ENCODE measurements at regions not wholly inside any gene's neighbourhood (a gene's known extent, or its start where the extent isn't known, plus 50 kb on each side); places are given as distances from the start of the nearest gene placed in this dataset.

- no peaks in the 10 kb centered on the region for H3K4me1 ChIP-seq (ENCODE audit: control insufficient read depth, insufficient read depth, low read length)
- H3K36me3 ChIP-seq (ENCODE audit: control insufficient read depth in 2 of 2, insufficient read depth in 2 of 2, low read length in 2 of 2) = no peaks in the 10 kb centered on the region
- no peak overlapping the region for H3K27ac ChIP-seq (ENCODE audit: low read length)
- no peak overlapping the region for H3K9ac ChIP-seq (ENCODE audit: low read length in 2 of 2)
- no peaks in the 10 kb centered on the region for H3K9me3 ChIP-seq (ENCODE audit: control insufficient read depth in 2 of 2, low read length in 2 of 2)
- H3K27me3 ChIP-seq (ENCODE audit: control insufficient read depth in 1 of 2, insufficient read depth in 2 of 2, low read length in 2 of 2) = peaks cover 0 to 4% of the 10 kb centered on the region in 2 donors
- no peak overlapping the region for H3K4me3 ChIP-seq (ENCODE audit: low read length in 2 of 2)
These were observed 185.4 kb downstream of the FBXO15 start for GRCh38 chr18:73962256-73962655.

GRCh38 chr18:73961804-73962203, 185.8 kb downstream of the FBXO15 start:
- Histone ChIP-seq H3K9ac (ENCODE audit: low read length in 2 of 2) (no peak overlapping the region), H3K27ac (ENCODE audit: low read length) (no peak overlapping the region), H3K36me3 (ENCODE audit: control insufficient read depth in 2 of 2, insufficient read depth in 2 of 2, low read length in 2 of 2) (no peaks in the 10 kb centered on the region), H3K9me3 (ENCODE audit: control insufficient read depth in 2 of 2, low read length in 2 of 2) (no peaks in the 10 kb centered on the region), H3K4me3 (ENCODE audit: low read length in 2 of 2) (no peak overlapping the region), H3K27me3 (ENCODE audit: control insufficient read depth in 1 of 2, insufficient read depth in 2 of 2, low read length in 2 of 2) (peaks cover 0 to 4% of the 10 kb centered on the region in 2 donors), H3K4me1 (ENCODE audit: control insufficient read depth, insufficient read depth, low read length) (no peaks in the 10 kb centered on the region)

- no peaks in the 10 kb centered on the region for H3K4me1 ChIP-seq (ENCODE audit: control insufficient read depth, insufficient read depth, low read length)
- H3K27me3 ChIP-seq (ENCODE audit: control insufficient read depth in 1 of 2, insufficient read depth in 2 of 2, low read length in 2 of 2) = peaks cover 0 to 4% of the 10 kb centered on the region in 2 donors
- no peak overlapping the region for H3K27ac ChIP-seq (ENCODE audit: low read length)
- H3K9me3 ChIP-seq (ENCODE audit: control insufficient read depth in 2 of 2, low read length in 2 of 2) = no peaks in the 10 kb centered on the region
- no peak overlapping the region for H3K9ac ChIP-seq (ENCODE audit: low read length in 2 of 2)
- no peak overlapping the region for H3K4me3 ChIP-seq (ENCODE audit: low read length in 2 of 2)
- no peaks in the 10 kb centered on the region for H3K36me3 ChIP-seq (ENCODE audit: control insufficient read depth in 2 of 2, insufficient read depth in 2 of 2, low read length in 2 of 2)
These were observed 188.3 kb downstream of the FBXO15 start for GRCh38 chr18:73959352-73959751.

- H3K9me3 ChIP-seq (ENCODE audit: control insufficient read depth in 2 of 2, low read length in 2 of 2) = no peaks in the 10 kb centered on the region
- no peak overlapping the region for H3K4me3 ChIP-seq (ENCODE audit: low read length in 2 of 2)
- H3K27me3 ChIP-seq (ENCODE audit: control insufficient read depth in 1 of 2, insufficient read depth in 2 of 2, low read length in 2 of 2) = peaks cover 0 to 3% of the 10 kb centered on the region in 2 donors
- no peaks in the 10 kb centered on the region for H3K36me3 ChIP-seq (ENCODE audit: control insufficient read depth in 2 of 2, insufficient read depth in 2 of 2, low read length in 2 of 2)
- no peak overlapping the region for H3K9ac ChIP-seq (ENCODE audit: low read length in 2 of 2)
- H3K4me1 ChIP-seq (ENCODE audit: control insufficient read depth, insufficient read depth, low read length) = no peaks in the 10 kb centered on the region
- no peak overlapping the region for H3K27ac ChIP-seq (ENCODE audit: low read length)
These were observed 193.4 kb downstream of the FBXO15 start for GRCh38 chr18:73954268-73954667.

- Histone ChIP-seq H3K4me1 (ENCODE audit: control insufficient read depth, insufficient read depth, low read length) (no peaks in the 10 kb centered on the region), H3K9me3 (ENCODE audit: control insufficient read depth in 2 of 2, low read length in 2 of 2) (no peaks in the 10 kb centered on the region), H3K27me3 (ENCODE audit: control insufficient read depth in 1 of 2, insufficient read depth in 2 of 2, low read length in 2 of 2) (no peaks in the 10 kb centered on the region), H3K9ac (ENCODE audit: low read length in 2 of 2) (no peak overlapping the region), H3K4me3 (ENCODE audit: low read length in 2 of 2) (no peak overlapping the region), H3K27ac (ENCODE audit: low read length) (no peak overlapping the region), H3K36me3 (ENCODE audit: control insufficient read depth in 2 of 2, insufficient read depth in 2 of 2, low read length in 2 of 2) (no peaks in the 10 kb centered on the region)
These were observed 195.2 kb downstream of the FBXO15 start for GRCh38 chr18:73952296-73952946.

- H3K27ac ChIP-seq (ENCODE audit: low read length) = no peak overlapping the region
- no peaks in the 10 kb centered on the region for H3K9me3 ChIP-seq (ENCODE audit: control insufficient read depth in 2 of 2, low read length in 2 of 2)
- no peaks in the 10 kb centered on the region for H3K36me3 ChIP-seq (ENCODE audit: control insufficient read depth in 2 of 2, insufficient read depth in 2 of 2, low read length in 2 of 2)
- no peak overlapping the region for H3K4me3 ChIP-seq (ENCODE audit: low read length in 2 of 2)
- H3K27me3 ChIP-seq (ENCODE audit: control insufficient read depth in 1 of 2, insufficient read depth in 2 of 2, low read length in 2 of 2) = no peaks in the 10 kb centered on the region
- no peak overlapping the region for H3K9ac ChIP-seq (ENCODE audit: low read length in 2 of 2)
- no peaks in the 10 kb centered on the region for H3K4me1 ChIP-seq (ENCODE audit: control insufficient read depth, insufficient read depth, low read length)
These were observed 197.4 kb downstream of the FBXO15 start for GRCh38 chr18:73950116-73950700.

- Histone ChIP-seq H3K36me3 (ENCODE audit: control insufficient read depth in 2 of 2, insufficient read depth in 2 of 2, low read length in 2 of 2) (no peaks in the 10 kb centered on the region), H3K4me1 (ENCODE audit: control insufficient read depth, insufficient read depth, low read length) (no peaks in the 10 kb centered on the region), H3K4me3 (ENCODE audit: low read length in 2 of 2) (no peak overlapping the region), H3K27ac (ENCODE audit: low read length) (no peak overlapping the region), H3K9me3 (ENCODE audit: control insufficient read depth in 2 of 2, low read length in 2 of 2) (no peaks in the 10 kb centered on the region), H3K9ac (ENCODE audit: low read length in 2 of 2) (no peak overlapping the region), H3K27me3 (ENCODE audit: control insufficient read depth in 1 of 2, insufficient read depth in 2 of 2, low read length in 2 of 2) (no peaks in the 10 kb centered on the region)
These were observed 199.1 kb downstream of the FBXO15 start for GRCh38 chr18:73948497-73948896.

- Histone ChIP-seq H3K4me3 (ENCODE audit: low read length in 2 of 2) (no peak overlapping the region), H3K4me1 (ENCODE audit: control insufficient read depth, insufficient read depth, low read length) (no peaks in the 10 kb centered on the region), H3K9me3 (ENCODE audit: control insufficient read depth in 2 of 2, low read length in 2 of 2) (no peaks in the 10 kb centered on the region), H3K27me3 (ENCODE audit: control insufficient read depth in 1 of 2, insufficient read depth in 2 of 2, low read length in 2 of 2) (no peaks in the 10 kb centered on the region), H3K36me3 (ENCODE audit: control insufficient read depth in 2 of 2, insufficient read depth in 2 of 2, low read length in 2 of 2) (no peaks in the 10 kb centered on the region), H3K9ac (ENCODE audit: low read length in 2 of 2) (no peak overlapping the region), H3K27ac (ENCODE audit: low read length) (no peak overlapping the region)
These were observed 199.6 kb downstream of the FBXO15 start for GRCh38 chr18:73948084-73948483.

- Histone ChIP-seq H3K27ac (ENCODE audit: low read length) (no peak overlapping the region), H3K27me3 (ENCODE audit: control insufficient read depth in 1 of 2, insufficient read depth in 2 of 2, low read length in 2 of 2) (no peaks in the 10 kb centered on the region), H3K4me3 (ENCODE audit: low read length in 2 of 2) (no peak overlapping the region), H3K36me3 (ENCODE audit: control insufficient read depth in 2 of 2, insufficient read depth in 2 of 2, low read length in 2 of 2) (no peaks in the 10 kb centered on the region), H3K9ac (ENCODE audit: low read length in 2 of 2) (no peak overlapping the region), H3K4me1 (ENCODE audit: control insufficient read depth, insufficient read depth, low read length) (no peaks in the 10 kb centered on the region), H3K9me3 (ENCODE audit: control insufficient read depth in 2 of 2, low read length in 2 of 2) (no peaks in the 10 kb centered on the region)
These were observed 200.3 kb downstream of the FBXO15 start for GRCh38 chr18:73947180-73947921.

- H3K4me3 ChIP-seq (ENCODE audit: low read length in 2 of 2) = no peak overlapping the region
- H3K27ac ChIP-seq (ENCODE audit: low read length) = no peak overlapping the region
- H3K4me1 ChIP-seq (ENCODE audit: control insufficient read depth, insufficient read depth, low read length) = no peaks in the 10 kb centered on the region
- no peaks in the 10 kb centered on the region for H3K27me3 ChIP-seq (ENCODE audit: control insufficient read depth in 1 of 2, insufficient read depth in 2 of 2, low read length in 2 of 2)
- no peaks in the 10 kb centered on the region for H3K9me3 ChIP-seq (ENCODE audit: control insufficient read depth in 2 of 2, low read length in 2 of 2)
- H3K9ac ChIP-seq (ENCODE audit: low read length in 2 of 2) = no peak overlapping the region
- no peaks in the 10 kb centered on the region for H3K36me3 ChIP-seq (ENCODE audit: control insufficient read depth in 2 of 2, insufficient read depth in 2 of 2, low read length in 2 of 2)
These were observed 202.4 kb downstream of the FBXO15 start for GRCh38 chr18:73945130-73945792.
